ENCODE measurements at regions not wholly inside any gene's neighbourhood (a gene's known extent, or its start where the extent isn't known, plus 50 kb on each side); places are given as distances from the start of the nearest gene placed in this dataset.
"Not testable (repeated sequence)": the region's sequence is repeated elsewhere in the genome, so short reads cannot be mapped to it uniquely, and the experiment has no call there.

- Histone ChIP-seq H3K4me3 (no peak overlapping the region), H3K36me3 (no peaks in the 10 kb centered on the region), H3K9me3 (no peaks in the 10 kb centered on the region), H3K4me1 (replicated peaks) (no peaks in the 10 kb centered on the region), H3K27ac (no peak overlapping the region), H3K27me3 (replicated peaks; ENCODE audit: insufficient read depth) (no peaks in the 10 kb centered on the region)
- intact Hi-C loops (cut with DNase I): no loop called here
- 81% methylated on average over 7 of the region's 7 CpGs for WGBS
- TF ChIP-seq POLR2A (IDR thresholded peaks at IDR 0.05) (no peak), CTCF (IDR thresholded peaks at IDR 0.05) (no peak), POLR2AphosphoS5 (IDR thresholded peaks at IDR 0.05) (no peak)
- DNase-seq (ENCODE audit: low spot score): no peak
These were observed 105.3 kb upstream of the DYRK2 start for GRCh38 chr12:67543021-67543770.

GRCh38 chr12:67545298-67545697, 103.2 kb upstream of the DYRK2 start:
- Histone ChIP-seq H3K4me1 (replicated peaks) (no peaks in the 10 kb centered on the region), H3K36me3 (no peaks in the 10 kb centered on the region), H3K27ac (no peak overlapping the region), H3K4me3 (no peak overlapping the region), H3K9me3 (no peaks in the 10 kb centered on the region), H3K27me3 (replicated peaks; ENCODE audit: insufficient read depth) (no peaks in the 10 kb centered on the region)
- intact Hi-C loops (cut with DNase I): no loop called here
- WGBS: 64% methylated on average over 8 of the region's 8 CpGs
- TF ChIP-seq CTCF (IDR thresholded peaks at IDR 0.05): no peak
- no peak for TF ChIP-seq POLR2A (IDR thresholded peaks at IDR 0.05)
- no peak for TF ChIP-seq POLR2AphosphoS5 (IDR thresholded peaks at IDR 0.05)
- no peak for DNase-seq (ENCODE audit: low spot score)

GRCh38 chr12:67546746-67547145, 101.8 kb upstream of the DYRK2 start:
- no peaks in the 10 kb centered on the region for H3K9me3 ChIP-seq
- no peak for DNase-seq (ENCODE audit: low spot score)
- no peak overlapping the region for H3K4me3 ChIP-seq
- TF ChIP-seq CTCF (IDR thresholded peaks at IDR 0.05): no peak
- no peak for TF ChIP-seq POLR2AphosphoS5 (IDR thresholded peaks at IDR 0.05)
- TF ChIP-seq POLR2A (IDR thresholded peaks at IDR 0.05): no peak
- H3K4me1 ChIP-seq (replicated peaks): no peaks in the 10 kb centered on the region
- intact Hi-C loops (cut with DNase I): no loop called here
- H3K27me3 ChIP-seq (replicated peaks; ENCODE audit: insufficient read depth): no peaks in the 10 kb centered on the region
- H3K27ac ChIP-seq: no peak overlapping the region
- H3K36me3 ChIP-seq: no peaks in the 10 kb centered on the region
- WGBS: 91% methylated on average over 1 of the region's 1 CpG

DNA sequence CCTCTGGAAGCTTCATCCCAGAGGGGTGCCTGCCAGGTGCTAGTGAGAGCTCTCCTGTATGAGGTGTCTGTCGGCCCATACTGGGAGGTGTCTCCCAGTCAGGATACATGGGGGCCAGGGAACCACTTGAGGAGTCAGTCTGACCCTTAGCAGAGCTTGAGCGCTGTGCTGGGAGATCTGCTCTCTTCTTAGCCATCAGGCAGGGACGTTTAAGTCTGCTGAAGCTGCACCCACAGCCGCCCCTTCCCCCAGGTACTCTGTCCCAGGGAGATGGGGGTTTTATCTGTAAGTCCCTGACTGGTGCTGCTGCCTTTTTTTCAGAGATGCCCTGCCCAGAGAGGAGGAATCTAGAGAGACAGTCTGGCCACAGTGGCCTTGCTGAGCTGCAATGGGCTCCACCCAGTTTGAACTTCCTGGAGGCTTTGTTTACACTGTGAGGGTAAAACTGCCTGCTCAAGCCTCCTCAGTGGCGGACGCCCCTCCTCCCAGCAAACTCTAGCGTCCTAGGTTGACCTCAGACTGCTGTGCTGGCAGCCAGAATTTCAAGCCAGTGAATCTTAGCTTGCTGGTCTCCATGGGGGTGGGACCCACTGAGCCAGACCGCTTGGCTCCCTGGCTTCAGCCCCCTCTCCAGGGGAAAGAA, 93.3 kb upstream of the DYRK2 start:
- H3K9me3 ChIP-seq; H3K4me1 ChIP-seq (replicated peaks); H3K27ac ChIP-seq; H3K27me3 ChIP-seq (replicated peaks; ENCODE audit: insufficient read depth); intact Hi-C loops (cut with DNase I); H3K36me3 ChIP-seq; H3K4me3 ChIP-seq: not testable (repeated sequence)
- WGBS: 60% methylated on average over 8 of the region's 8 CpGs
- DNase-seq (ENCODE audit: low spot score): peak; percentile 6

- no peak for TF ChIP-seq POLR2AphosphoS5 (IDR thresholded peaks at IDR 0.05)
These were observed 89.8 kb upstream of the DYRK2 start for GRCh38 chr12:67558775-67559174.

GRCh38 chr12:67559751-67560150, 88.8 kb upstream of the DYRK2 start:
- H3K4me1 ChIP-seq (replicated peaks): no peaks in the 10 kb centered on the region
- no peak overlapping the region for H3K4me3 ChIP-seq
- no peaks in the 10 kb centered on the region for H3K27me3 ChIP-seq (replicated peaks; ENCODE audit: insufficient read depth)
- TF ChIP-seq POLR2AphosphoS5 (IDR thresholded peaks at IDR 0.05) (no peak), CTCF (IDR thresholded peaks at IDR 0.05) (no peak), POLR2A (IDR thresholded peaks at IDR 0.05) (no peak)
- DNase-seq (ENCODE audit: low spot score): no peak
- 80% methylated on average over 3 of the region's 3 CpGs for WGBS
- no peak overlapping the region for H3K27ac ChIP-seq
- no peaks in the 10 kb centered on the region for H3K36me3 ChIP-seq
- no peaks in the 10 kb centered on the region for H3K9me3 ChIP-seq
- intact Hi-C loops (cut with DNase I): no loop called here

More at GRCh38 chr12:67558775-67559174, 89.8 kb upstream of the DYRK2 start:
- H3K9me3 ChIP-seq: no peaks in the 10 kb centered on the region
- no peak for DNase-seq (ENCODE audit: low spot score)
- H3K27me3 ChIP-seq (replicated peaks; ENCODE audit: insufficient read depth): no peaks in the 10 kb centered on the region
- no peak overlapping the region for H3K4me3 ChIP-seq
- 97% methylated on average over 3 of the region's 3 CpGs for WGBS
- H3K36me3 ChIP-seq: no peaks in the 10 kb centered on the region
- no peaks in the 10 kb centered on the region for H3K4me1 ChIP-seq (replicated peaks)
- H3K27ac ChIP-seq: no peak overlapping the region
- intact Hi-C loops (cut with DNase I): no loop called here
